Right ventricle myocardium superior (tissue), 1 donor: ENCODE measurements at regions not wholly inside any gene's neighbourhood (a gene's known extent, or its start where the extent isn't known, plus 50 kb on each side); places are given as distances from the start of the nearest gene placed in this dataset.

Experiments used
- ATAC-seq: fragments of 200-7000 bp; cut with Tn5 transposase; one replicate; pipeline ENCODE4 v1.9.1; 2020; ENCODE audit warnings: mild to moderate bottlenecking; ENCODE audit not compliant: poor library complexity
- DNase-seq: peaks from one replicate; pipeline ENCODE4 v3.0.0-alpha.2; 2020
- intact Hi-C: fragments of 100-400 bp; cut with DNase I; formaldehyde crosslinking; loops from one replicate; pipeline ENCODE4 v1.11.2; 2022
- donor health status: DM: no; HTN: yes; CAD: no; lungs with severe emphysema.

- DNase-seq (no peak), ATAC-seq (no peak)
- intact Hi-C loops, result no loop called here
Measured at GRCh38 chr7:94324380-94325121, 70.1 kb upstream of the COL1A2 start.

GRCh38 chr7:94325122-94325475, 69.6 kb upstream of the COL1A2 start:
- DNase-seq, result no peak
- no peak for ATAC-seq
- intact Hi-C loops, result no loop called here

- ATAC-seq (no peak), DNase-seq (no peak)
- intact Hi-C loops, result no loop called here
Measured at GRCh38 chr7:94330269-94331020, 64.2 kb upstream of the COL1A2 start.

GRCh38 chr7:94332571-94332970, 62.1 kb upstream of the COL1A2 start:
- no peak for DNase-seq
- intact Hi-C loops, result no loop called here
- ATAC-seq, result no peak

- ATAC-seq, result no peak
- no peak for DNase-seq
- intact Hi-C loops, result no loop called here
Measured at GRCh38 chr7:94333810-94334209, 60.9 kb upstream of the COL1A2 start.

- DNase-seq, result no peak
- intact Hi-C loops, result no loop called here
- ATAC-seq, result no peak
Measured at GRCh38 chr7:94335586-94335985, 59.1 kb upstream of the COL1A2 start.

GRCh38 chr7:94336009-94336408, 58.7 kb upstream of the COL1A2 start:
- intact Hi-C loops, result no loop called here
- ATAC-seq (no peak), DNase-seq (no peak)

- DNase-seq (no peak), ATAC-seq (no peak)
- intact Hi-C loops, result no loop called here
Measured at GRCh38 chr7:94338921-94339371, 55.7 kb upstream of the COL1A2 start.

GRCh38 chr7:94344826-94345225, 49.9 kb upstream of the COL1A2 start:
- no peak for ATAC-seq
- DNase-seq, result no peak
- intact Hi-C loops, result no loop called here
